HG03045 (cell line): ENCODE measurements at regions not wholly inside any gene's neighbourhood (a gene's known extent, or its start where the extent isn't known, plus 50 kb on each side); places are given as distances from the start of the nearest gene placed in this dataset.

Experiments
- ATAC-seq: cut with Tn5 transposase; IDR thresholded peaks from one replicate; pipeline ENCODE4 v1.9.1; 2021; ENCODE audit warnings: mild to moderate bottlenecking, moderate library complexity; ENCODE audit not compliant: unreplicated experiment

- no peak for ATAC-seq
Observed at GRCh38 chr14:87334997-87335685, 657.8 kb downstream of the GALC start.

GRCh38 chr14:87331991-87332390 is 661.0 kb downstream of the GALC start:
- no peak for ATAC-seq

- no peak for ATAC-seq
Observed at GRCh38 chr14:87325741-87326140, 667.2 kb downstream of the GALC start.

GRCh38 chr14:87323191-87323590 is 669.8 kb downstream of the GALC start:
- ATAC-seq, result no peak

- no peak for ATAC-seq
Observed at GRCh38 chr14:87321548-87321947, 671.4 kb downstream of the GALC start.

- ATAC-seq, result no peak
Observed at GRCh38 chr14:87312894-87313205, 680.1 kb downstream of the GALC start.

GRCh38 chr14:87312169-87312893 is 680.7 kb downstream of the GALC start:
- no peak for ATAC-seq

- no peak for ATAC-seq
Observed at GRCh38 chr14:87309557-87309956, 683.4 kb downstream of the GALC start.

GRCh38 chr14:87306409-87307168 is 686.4 kb downstream of the GALC start:
- no peak for ATAC-seq

GRCh38 chr14:87305345-87305744 is 687.6 kb downstream of the GALC start:
- no peak for ATAC-seq

GRCh38 chr14:87304404-87304803 is 688.6 kb downstream of the GALC start:
- ATAC-seq, result no peak

- ATAC-seq, result no peak
Observed at GRCh38 chr14:87286826-87287225, 706.2 kb downstream of the GALC start.

GRCh38 chr14:87286191-87286590 is 706.8 kb downstream of the GALC start:
- no peak for ATAC-seq

GRCh38 chr14:87285506-87285905 is 707.5 kb downstream of the GALC start:
- ATAC-seq, result no peak

- ATAC-seq, result no peak
Observed at GRCh38 chr14:87283547-87283946, 709.4 kb downstream of the GALC start.

GRCh38 chr14:87282266-87282665 is 710.7 kb downstream of the GALC start:
- no peak for ATAC-seq

GRCh38 chr14:87278415-87278814 is 714.6 kb downstream of the GALC start:
- ATAC-seq, result no peak

GRCh38 chr14:87271331-87271730 is 721.7 kb downstream of the GALC start:
- ATAC-seq, result no peak

GRCh38 chr14:87268997-87269396 is 724.0 kb downstream of the GALC start:
- ATAC-seq, result no peak

GRCh38 chr14:87264796-87265195 is 728.2 kb downstream of the GALC start:
- ATAC-seq, result no peak

GRCh38 chr14:87264272-87264785 is 728.7 kb downstream of the GALC start:
- no peak for ATAC-seq

GRCh38 chr14:87261621-87262020 is 731.4 kb downstream of the GALC start:
- no peak for ATAC-seq
